SK-N-MC (cell line): ENCODE measurements at regions not wholly inside any gene's neighbourhood (a gene's known extent, or its start where the extent isn't known, plus 50 kb on each side); places are given as distances from the start of the nearest gene placed in this dataset.

ENCODE experiments used
- EZH2 ChIP-seq: fragments of 200-600 bp; sonication (generic); IDR thresholded peaks from one replicate; pipeline ENCODE4 v1.6.1; 2017; ENCODE audit warnings: antibody characterized with exemption
- FOXP2 ChIP-seq: optimal IDR thresholded peaks from 2 replicates; pipeline ENCODE3; 2011; ENCODE audit warnings: mild to moderate bottlenecking, moderate library complexity; ENCODE audit not compliant: insufficient read depth; ENCODE audit errors: extremely low read length, control extremely low read depth
- POLR2AphosphoS5 ChIP-seq: IDR thresholded peaks from 2 replicates; pipeline ENCODE4 v1.6.1; 2012; ENCODE audit warnings: mild to moderate bottlenecking, low read depth, low read length, borderline replicate concordance

DNA sequence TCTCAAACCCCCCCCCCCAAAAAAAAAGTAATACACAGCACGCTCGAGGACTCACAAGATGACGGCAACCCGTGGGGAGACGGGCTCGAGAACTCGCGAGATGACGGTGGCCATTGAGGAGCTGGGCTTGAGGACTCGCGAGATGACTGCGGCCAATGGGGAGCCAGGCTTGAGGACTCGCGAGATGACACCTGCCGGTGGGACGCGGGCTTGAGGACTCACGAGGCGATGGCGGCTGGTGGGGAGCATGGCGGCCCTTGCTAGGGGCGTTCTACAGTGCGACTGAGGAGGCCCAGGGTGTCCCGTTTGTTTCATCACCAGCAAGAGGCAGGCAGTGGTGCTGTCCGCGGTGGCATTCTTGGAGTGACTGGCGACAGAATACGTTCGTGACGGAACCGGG is 172.4 kb upstream of the MAGEB16 start:
- TF ChIP-seq EZH2 (no peak), FOXP2 (no peak), POLR2AphosphoS5 (no peak)
